Mammary epithelial cell (primary cell): ENCODE measurements at regions not wholly inside any gene's neighbourhood (a gene's known extent, or its start where the extent isn't known, plus 50 kb on each side); places are given as distances from the start of the nearest gene placed in this dataset.

ENCODE experiments used
- EZH2 ChIP-seq: IDR thresholded peaks from 2 replicates; pipeline ENCODE4 v1.6.1; 2012; ENCODE audit warnings: low read length, inconsistent platforms, borderline replicate concordance
- TF ChIP-seq, protein P1 (sequence below), 2 donors: IDR thresholded peaks in 1 of 2; conservative IDR thresholded peaks in 1 of 2; 2 replicates each; pipeline ENCODE4 v1.5.1; 2011 to 2012; ENCODE audit warnings: inconsistent platforms in 2 of 2, low read length in 2 of 2, mild to moderate bottlenecking in 2 of 2, control low read depth in 1 of 2, low read depth in 1 of 2; ENCODE audit not compliant: insufficient read depth in 1 of 2; ENCODE audit errors: extremely low read depth in 1 of 2

DNA sequence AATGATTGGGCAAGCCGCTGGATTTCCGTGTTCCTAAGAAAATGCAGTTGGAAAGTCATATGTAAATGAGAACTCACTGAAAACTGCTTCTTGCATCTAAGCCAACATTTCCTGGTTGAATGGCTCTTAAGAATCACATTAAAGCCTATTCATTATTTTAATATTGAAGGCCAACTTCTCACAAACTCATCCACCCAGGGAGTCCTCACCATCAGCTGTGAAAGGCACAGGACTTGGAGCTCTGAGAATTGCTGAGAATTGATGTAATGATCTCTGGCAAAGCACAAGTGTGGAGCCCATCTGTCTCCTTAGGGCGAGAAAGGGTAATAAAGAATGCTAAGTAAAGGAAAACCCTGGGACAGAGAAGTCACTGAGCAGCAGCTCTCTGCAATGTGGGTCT lies 55.9 kb upstream of the APCDD1 start:
- TF ChIP-seq, protein P1, sequence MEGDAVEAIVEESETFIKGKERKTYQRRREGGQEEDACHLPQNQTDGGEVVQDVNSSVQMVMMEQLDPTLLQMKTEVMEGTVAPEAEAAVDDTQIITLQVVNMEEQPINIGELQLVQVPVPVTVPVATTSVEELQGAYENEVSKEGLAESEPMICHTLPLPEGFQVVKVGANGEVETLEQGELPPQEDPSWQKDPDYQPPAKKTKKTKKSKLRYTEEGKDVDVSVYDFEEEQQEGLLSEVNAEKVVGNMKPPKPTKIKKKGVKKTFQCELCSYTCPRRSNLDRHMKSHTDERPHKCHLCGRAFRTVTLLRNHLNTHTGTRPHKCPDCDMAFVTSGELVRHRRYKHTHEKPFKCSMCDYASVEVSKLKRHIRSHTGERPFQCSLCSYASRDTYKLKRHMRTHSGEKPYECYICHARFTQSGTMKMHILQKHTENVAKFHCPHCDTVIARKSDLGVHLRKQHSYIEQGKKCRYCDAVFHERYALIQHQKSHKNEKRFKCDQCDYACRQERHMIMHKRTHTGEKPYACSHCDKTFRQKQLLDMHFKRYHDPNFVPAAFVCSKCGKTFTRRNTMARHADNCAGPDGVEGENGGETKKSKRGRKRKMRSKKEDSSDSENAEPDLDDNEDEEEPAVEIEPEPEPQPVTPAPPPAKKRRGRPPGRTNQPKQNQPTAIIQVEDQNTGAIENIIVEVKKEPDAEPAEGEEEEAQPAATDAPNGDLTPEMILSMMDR (conservative IDR thresholded peaks at IDR 0.05 in 1 of 2, IDR thresholded peaks at IDR 0.05 in 1 of 2; ENCODE audit: extremely low read depth in 1 of 2, insufficient read depth in 1 of 2, low read depth in 1 of 2, low read length in 2 of 2) = no peak
- TF ChIP-seq EZH2 = no peak
